IPS-11a (cell line): ENCODE measurements at regions not wholly inside any gene's neighbourhood (a gene's known extent, or its start where the extent isn't known, plus 50 kb on each side); places are given as distances from the start of the nearest gene placed in this dataset.

Source experiments
- H3K4me3 ChIP-seq: one replicate; pipeline ENCODE4 v1.5.1; 2013; ENCODE audit warnings: low read depth, low read length, control low read depth

DNA sequence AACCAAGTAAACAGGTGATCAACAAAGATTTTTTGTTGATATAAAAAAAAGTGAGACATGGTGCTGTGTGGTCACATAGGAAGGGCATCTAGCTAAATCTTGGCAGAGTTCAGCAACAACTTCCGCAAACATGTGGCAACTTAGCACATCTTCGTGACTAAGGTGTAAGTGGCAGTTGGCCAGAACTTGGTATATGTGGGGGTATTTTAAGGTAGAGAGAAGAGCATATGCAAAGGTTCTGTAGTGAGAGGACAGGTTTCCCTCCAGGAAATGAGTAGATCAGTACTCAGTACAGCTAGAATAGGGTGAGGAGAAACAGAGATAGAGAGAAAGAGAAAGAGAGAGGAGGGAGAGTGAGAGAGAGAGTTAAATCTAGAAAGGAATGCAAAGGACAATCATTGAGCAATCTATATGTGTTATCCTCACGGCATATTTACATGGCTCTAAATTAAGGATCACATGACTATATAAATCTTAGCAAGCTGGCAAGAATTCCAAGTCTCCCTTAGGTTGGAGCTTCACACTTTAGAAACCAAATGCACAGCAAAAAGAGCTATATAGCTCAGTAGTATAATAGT lies 227.7 kb upstream of the HMGA2 start:
- H3K4me3 ChIP-seq: no peak overlapping the region

- H3K4me3 ChIP-seq: no peak overlapping the region
Observed at GRCh38 chr12:65597527-65597926, 226.8 kb upstream of the HMGA2 start.

DNA sequence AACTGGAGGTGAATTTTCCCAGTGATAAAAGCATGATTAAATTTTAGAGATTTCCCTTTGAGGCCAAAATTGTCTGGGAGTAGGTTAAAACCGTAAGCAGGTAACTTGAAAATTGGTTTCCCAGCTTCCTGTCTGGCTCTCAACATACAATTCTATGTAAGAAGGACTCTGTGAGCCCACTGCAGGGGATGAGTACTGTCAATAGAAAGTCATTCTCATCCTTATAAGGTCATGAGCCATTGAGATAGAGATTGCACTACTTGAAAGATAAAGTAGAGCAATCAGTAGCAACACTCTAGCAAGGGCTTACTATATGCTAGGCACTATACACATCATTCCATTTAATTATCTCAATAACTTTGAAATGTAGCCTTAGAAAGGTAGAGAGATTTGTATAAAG lies 225.6 kb upstream of the HMGA2 start:
- H3K4me3 ChIP-seq: no peak overlapping the region

DNA sequence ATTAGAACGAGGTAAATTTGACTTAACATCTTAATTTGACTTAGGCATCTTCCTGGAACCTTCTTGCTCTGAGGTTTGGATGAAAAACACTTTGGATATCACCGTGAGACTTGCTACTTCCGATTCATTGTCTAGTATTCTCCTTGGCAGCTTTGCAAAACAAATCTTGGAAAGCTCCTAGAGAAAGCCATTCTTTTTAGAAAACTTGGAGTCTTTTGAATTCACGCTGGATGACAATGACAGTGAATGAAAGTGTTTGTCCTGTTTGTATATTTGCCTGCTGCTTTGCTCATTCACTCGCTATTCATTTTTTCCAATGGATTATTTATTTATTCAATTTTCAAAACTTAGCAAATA lies 222.1 kb upstream of the HMGA2 start:
- no peak overlapping the region for H3K4me3 ChIP-seq

DNA sequence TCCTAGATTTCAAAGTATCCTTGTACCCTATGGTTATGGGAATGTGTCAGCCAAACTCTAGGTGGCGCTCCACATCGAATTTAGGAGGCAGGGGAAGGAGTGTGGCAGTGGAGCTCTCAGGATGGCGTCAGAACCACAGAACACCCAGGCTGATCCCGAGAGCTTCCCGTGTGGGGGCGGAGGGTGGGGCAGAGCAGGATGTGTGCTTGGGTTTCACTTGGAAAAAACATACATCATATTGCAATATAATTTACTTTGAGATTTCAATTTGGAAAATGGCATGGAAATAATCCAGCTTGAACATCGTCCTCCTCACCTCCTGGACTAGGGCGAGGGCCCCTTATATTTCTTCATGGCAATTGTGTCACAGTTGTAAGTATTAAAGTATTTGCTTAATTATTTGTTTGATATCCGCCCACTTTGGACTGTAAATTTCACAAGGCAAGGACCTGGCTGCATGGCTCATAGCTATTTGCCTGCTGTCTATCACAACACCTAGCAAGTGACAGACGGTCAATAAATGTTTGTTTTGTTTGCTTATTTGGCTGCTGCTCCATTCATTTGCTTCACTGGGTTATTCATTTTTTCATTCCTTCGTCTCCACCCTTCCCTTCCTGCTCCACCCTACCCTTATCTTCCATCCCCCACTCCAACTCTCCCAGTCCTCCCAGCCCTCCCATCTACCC lies 221.5 kb upstream of the HMGA2 start:
- H3K4me3 ChIP-seq: no peak overlapping the region

GRCh38 chr12:65603438-65604351 lies 220.6 kb upstream of the HMGA2 start:
- no peak overlapping the region for H3K4me3 ChIP-seq

DNA sequence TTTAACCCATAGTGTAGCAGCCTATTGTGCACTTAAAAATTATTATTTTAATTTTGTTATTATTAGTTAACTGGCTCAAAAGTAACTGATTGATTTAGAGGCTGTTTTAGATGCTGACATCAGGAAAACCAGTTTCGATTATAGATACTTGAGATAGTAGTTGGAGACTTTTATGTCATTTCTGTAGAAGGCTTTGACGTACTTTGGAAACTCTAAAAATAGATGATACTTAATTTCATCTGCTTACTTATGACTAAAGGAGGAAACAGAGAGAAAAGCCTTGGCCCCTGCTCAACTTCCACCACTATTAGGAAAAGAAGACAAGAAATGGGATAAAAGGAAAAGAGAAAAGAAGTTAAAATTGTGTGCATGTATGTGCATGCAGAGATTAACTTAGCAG lies 219.3 kb upstream of the HMGA2 start:
- H3K4me3 ChIP-seq: no peak overlapping the region

DNA sequence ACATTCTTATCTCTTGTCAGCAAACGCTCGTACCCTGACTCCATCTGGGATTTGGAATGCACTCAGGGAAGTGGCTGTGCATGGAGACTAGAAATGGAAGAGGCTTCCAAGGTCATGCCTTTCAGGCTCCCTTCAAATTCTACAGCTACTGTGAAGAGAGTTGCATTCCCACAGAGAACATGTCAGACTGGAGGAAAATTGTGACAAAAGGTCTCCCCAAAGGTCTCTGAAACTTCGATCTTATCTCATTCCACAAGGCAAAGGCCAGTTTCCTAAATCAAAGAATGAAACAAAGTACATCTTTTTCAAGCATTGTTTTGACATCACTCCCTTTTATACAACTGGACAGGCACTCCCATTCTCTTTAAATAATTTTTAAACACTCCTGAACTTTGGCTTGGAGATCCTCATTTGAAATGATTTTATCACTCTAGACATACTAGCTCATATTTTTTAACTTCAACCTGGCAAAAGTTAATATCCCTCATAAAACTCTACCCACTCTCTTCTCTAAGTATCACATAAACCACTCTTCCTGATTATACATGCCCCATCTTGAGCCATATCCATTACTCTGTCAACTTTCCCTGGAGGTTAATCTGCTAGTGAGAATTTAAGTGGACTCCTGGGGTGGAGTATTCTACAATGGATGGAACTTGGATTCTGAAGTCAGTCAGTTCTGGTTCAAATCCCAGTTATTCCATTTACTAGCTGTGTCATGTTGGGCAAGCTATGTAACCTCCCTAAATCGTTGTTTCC lies 218.1 kb upstream of the HMGA2 start:
- H3K4me3 ChIP-seq: no peak overlapping the region

- no peak overlapping the region for H3K4me3 ChIP-seq
Observed at GRCh38 chr12:65607401-65607841, 216.9 kb upstream of the HMGA2 start.

- no peak overlapping the region for H3K4me3 ChIP-seq
Observed at GRCh38 chr12:65608319-65608916, 215.9 kb upstream of the HMGA2 start.

DNA sequence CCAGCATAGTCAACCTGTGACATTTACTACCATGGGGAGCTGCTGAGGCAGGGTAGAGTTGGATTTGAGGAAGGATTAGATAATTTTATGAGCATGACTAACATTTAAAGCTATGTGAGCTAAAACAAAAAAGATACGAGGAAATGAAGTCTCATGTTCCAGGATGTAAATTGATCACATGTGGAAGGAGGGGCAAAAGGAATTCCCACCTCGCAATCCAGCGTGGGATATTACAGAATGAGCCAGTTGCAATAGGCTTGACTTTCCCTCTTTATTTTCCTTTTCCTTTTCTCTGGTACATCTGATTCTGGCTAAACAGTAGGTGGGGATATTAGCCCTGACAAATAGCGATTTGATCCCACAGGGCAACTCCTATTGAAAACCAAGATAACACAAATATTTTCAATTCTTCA lies 214.9 kb upstream of the HMGA2 start:
- no peak overlapping the region for H3K4me3 ChIP-seq

DNA sequence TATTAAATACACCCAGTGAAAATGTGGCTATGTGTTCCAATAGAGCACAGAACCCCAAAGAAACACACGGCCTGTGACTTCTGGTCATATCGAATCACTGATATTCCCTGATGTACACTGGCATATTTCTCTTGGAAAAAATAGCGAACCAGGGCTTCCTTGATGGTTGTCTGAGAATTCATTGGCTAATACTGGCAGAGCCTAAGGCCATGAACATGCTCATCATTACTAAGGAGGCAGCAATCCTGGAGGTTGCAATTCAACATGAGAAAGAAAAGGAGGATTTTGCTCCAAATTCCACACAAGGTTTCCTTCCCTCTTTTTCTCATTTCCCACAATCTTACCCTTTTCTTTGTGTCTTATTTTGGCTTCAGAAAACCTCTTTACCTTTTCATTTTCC lies 212.9 kb upstream of the HMGA2 start:
- no peak overlapping the region for H3K4me3 ChIP-seq

DNA sequence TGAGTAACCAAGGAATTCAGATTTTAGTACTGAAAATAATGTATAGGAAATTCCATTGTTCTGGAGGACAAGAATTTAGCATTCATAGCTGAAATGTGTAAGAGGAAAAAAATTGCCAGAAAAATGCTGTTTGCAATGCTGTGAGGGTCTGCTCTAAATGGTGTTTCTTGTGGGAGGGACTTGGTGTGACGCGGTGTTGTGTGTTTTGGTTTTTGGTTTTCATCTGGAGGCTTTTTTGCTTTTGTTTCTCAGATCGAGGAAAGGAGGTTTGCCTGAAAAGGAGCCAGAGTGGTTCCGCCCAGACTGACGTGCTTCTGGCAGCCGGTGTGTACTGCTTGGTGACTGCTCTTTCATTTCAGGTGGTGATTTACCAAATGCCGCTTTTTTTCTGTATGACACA lies 211.8 kb upstream of the HMGA2 start:
- H3K4me3 ChIP-seq: no peak overlapping the region

DNA sequence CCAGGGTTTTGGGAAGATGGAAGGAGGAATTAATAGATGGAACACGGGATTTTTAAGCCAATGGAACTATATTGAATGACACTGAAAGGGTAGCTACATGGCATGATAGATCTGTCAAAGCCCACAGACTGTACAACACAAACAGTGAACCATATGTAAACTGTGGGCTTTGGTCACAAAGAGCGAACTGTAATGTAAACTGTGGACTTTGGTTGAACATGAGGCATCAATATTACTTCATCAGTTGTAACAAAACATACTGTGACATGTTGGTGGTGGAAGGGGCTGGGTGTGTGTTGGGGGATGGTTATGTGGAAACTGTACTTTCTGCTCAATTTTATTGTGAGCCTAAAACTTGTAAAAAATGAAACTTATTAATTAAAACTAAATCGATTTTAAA lies 210.6 kb upstream of the HMGA2 start:
- no peak overlapping the region for H3K4me3 ChIP-seq

- no peak overlapping the region for H3K4me3 ChIP-seq
Observed at GRCh38 chr12:65614259-65614889, 209.9 kb upstream of the HMGA2 start.

- H3K4me3 ChIP-seq: no peak overlapping the region
Observed at GRCh38 chr12:65615118-65615517, 209.2 kb upstream of the HMGA2 start.

- no peak overlapping the region for H3K4me3 ChIP-seq
Observed at GRCh38 chr12:65616022-65616421, 208.3 kb upstream of the HMGA2 start.

GRCh38 chr12:65618588-65618987 lies 205.7 kb upstream of the HMGA2 start:
- H3K4me3 ChIP-seq: no peak overlapping the region

- no peak overlapping the region for H3K4me3 ChIP-seq
Observed at GRCh38 chr12:65619018-65619417, 205.3 kb upstream of the HMGA2 start.

GRCh38 chr12:65620046-65620445 lies 204.2 kb upstream of the HMGA2 start:
- no peak overlapping the region for H3K4me3 ChIP-seq
